Epithelial cell of esophagus (primary cell): ENCODE measurements at regions not wholly inside any gene's neighbourhood (a gene's known extent, or its start where the extent isn't known, plus 50 kb on each side); places are given as distances from the start of the nearest gene placed in this dataset.
A peak's percentile ranks its signal among the peaks of the same experiment; 100 is the strongest.
"Not testable (repeated sequence)": the region's sequence is repeated elsewhere in the genome, so short reads cannot be mapped to it uniquely, and the experiment has no call there.

ENCODE experiments used
- DNase-seq: peaks from one replicate; pipeline ENCODE4 v3.0.0; 2010; ENCODE audit warnings: low read depth
- H3K4me3 ChIP-seq: 2 replicates; pipeline ENCODE4 v1.5.1; 2011; ENCODE audit warnings: mild to moderate bottlenecking, low read length, control low read depth
- CTCF ChIP-seq: IDR thresholded peaks from 2 replicates; pipeline ENCODE4 v1.5.1; 2011; ENCODE audit warnings: low read depth, mild to moderate bottlenecking, low read length, control low read depth, inconsistent platforms; ENCODE audit not compliant: insufficient read depth; ENCODE audit errors: missing control alignments

- DNase-seq: peak; percentile 83
- TF ChIP-seq CTCF: no peak
- no peak overlapping the region for H3K4me3 ChIP-seq
These were observed 1418.7 kb downstream of the GRIK2 start for GRCh38 chr6:102812242-102812641.

DNA sequence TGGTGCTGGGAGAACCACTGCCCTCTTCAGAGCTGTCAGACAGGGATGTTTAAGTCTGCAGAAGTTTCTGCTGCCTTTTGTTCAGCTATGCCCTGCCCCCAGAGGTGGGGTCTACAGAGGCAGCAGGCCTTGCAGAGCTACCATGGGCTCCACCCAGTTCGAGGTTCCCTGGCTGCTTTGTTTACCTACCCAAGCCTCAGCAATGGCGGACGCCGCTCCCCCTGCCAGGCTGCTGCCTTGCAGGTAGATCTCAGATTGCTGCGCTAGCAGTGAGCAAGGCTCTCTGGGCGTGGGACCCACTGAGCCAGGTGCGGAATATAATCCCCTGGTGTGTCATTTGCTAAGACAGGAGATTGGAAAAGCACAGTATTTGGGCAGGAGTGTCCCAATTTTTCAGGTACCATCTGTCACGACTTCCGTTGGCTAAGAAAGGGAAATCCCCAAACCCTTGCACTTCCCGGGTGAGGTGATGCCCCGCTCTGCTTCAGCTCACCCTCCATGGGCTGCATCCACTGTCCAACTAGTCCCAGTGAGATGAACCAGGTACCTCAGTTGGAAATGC lies 1415.5 kb downstream of the GRIK2 start:
- DNase-seq, H3K4me3 ChIP-seq: not testable (repeated sequence)

DNA sequence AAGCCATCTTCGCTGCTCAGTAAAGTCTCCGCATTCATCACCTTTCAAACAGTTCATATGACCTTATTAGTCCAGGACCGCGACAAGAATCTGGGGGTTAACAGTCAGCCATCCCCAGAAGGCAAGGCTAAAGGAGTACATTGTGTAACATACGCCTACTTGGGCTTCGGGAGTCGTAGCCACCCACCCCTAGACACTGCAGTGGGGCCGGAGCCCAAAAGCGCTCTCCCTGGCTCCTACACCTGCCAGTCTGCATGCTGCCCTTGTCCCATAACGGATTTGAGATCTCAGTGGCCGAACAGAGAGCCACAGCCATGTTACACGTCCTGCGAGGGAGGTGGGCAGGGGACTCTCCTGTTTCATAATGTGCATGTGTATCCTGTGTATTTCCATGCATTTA lies 1405.5 kb downstream of the GRIK2 start:
- no peak for DNase-seq
- H3K4me3 ChIP-seq: no peak overlapping the region
- TF ChIP-seq CTCF: no peak

DNA sequence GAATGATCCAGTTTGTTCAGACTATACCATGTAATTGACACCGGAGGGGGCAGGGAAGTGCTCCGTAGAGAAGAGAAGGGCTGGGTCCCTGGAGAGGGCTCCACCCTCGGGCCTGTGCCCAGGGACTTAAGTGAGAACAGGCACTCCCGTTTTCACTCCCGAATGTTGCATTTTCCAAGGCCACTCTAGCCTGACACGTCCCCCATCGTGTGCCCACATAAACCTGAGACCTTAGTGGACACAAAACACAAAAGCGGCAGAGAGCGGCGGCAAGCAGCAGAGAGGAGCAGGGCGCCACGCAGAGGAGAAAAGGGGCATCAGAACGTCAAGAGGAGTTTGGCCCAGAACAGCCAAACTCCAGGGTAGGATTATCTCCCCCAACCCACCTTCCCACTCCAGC lies 1405.1 kb downstream of the GRIK2 start:
- TF ChIP-seq CTCF: peak; percentile 10
- peak; percentile 7 for DNase-seq
- H3K4me3 ChIP-seq: peak overlapping the region; percentile 11

DNA sequence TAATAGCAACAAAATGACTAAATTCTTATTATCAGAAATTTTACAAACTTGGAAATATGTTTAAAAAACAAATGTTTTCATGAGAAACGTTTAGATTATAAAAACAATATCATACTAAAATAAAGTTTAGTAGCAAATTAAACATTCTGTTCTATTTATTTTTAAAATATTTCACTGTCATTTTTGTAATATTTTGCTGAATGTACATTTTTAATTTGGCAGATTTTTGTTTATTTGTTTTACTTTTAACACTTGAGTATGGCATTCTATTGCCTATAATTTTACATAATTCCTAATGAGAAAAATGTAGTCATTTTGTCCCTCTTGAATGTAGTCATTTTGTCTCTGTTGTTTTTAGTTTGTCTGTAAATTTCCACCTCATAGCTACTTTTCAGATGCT lies 1400.2 kb downstream of the GRIK2 start:
- DNase-seq: no peak
- no peak for TF ChIP-seq CTCF
- H3K4me3 ChIP-seq: no peak overlapping the region

- TF ChIP-seq CTCF: no peak
- no peak for DNase-seq
- no peak overlapping the region for H3K4me3 ChIP-seq
These were observed 1380.8 kb downstream of the GRIK2 start for GRCh38 chr6:102774326-102774725.

DNA sequence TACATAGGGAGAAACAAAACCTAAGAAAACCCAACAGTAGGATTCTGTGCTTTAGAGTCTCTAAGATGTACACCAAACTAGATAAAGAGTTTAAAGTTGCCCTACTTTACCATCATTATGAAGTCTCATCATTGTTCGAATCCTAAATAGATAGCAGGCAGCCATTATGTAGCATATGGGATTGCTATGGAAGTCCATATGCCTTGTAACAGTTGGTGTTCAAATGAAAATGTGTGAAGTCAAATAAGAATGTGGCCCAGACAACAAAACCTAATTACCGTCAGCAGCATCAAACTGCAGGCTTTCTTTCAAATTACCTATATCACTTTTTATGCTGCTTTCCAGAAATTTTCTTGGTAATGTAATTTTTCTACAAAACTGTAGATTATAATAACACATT lies 1380.1 kb downstream of the GRIK2 start:
- H3K4me3 ChIP-seq: no peak overlapping the region
- DNase-seq: no peak
- no peak for TF ChIP-seq CTCF
